HG03280 (cell line): ENCODE measurements at regions not wholly inside any gene's neighbourhood (a gene's known extent, or its start where the extent isn't known, plus 50 kb on each side); places are given as distances from the start of the nearest gene placed in this dataset.
"Not testable (repeated sequence)": the region's sequence is repeated elsewhere in the genome, so short reads cannot be mapped to it uniquely, and the experiment has no call there.

Source experiments
- ATAC-seq: cut with Tn5 transposase; IDR thresholded peaks from one replicate; pipeline ENCODE4 v1.9.1; 2021; ENCODE audit warnings: mild to moderate bottlenecking, moderate library complexity; ENCODE audit not compliant: unreplicated experiment

GRCh38 chr10:117746541-117747448 lies 204.2 kb downstream of the EMX2 start:
- no peak for ATAC-seq

DNA sequence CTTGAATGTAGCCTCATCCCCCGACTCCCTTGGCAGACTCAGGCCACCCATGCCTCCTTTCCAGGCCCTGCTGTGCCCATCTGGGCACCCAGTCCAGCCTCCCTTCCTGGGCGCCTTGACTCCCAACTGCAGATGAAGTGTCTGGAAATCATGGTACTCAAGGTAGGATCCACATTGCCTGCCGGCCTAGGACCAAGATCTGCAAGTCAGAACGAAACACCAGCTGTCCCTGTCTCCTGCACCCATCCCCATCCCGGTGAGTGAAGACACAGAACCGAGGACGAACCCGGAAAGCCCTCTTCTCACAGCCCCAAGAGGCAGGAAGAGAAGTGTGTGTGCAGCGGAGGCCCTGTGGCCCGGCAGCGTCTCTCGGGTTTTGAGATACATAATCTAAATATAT lies 205.1 kb downstream of the EMX2 start:
- no peak for ATAC-seq

- no peak for ATAC-seq
These were observed 205.5 kb downstream of the EMX2 start for GRCh38 chr10:117748058-117748457.

DNA sequence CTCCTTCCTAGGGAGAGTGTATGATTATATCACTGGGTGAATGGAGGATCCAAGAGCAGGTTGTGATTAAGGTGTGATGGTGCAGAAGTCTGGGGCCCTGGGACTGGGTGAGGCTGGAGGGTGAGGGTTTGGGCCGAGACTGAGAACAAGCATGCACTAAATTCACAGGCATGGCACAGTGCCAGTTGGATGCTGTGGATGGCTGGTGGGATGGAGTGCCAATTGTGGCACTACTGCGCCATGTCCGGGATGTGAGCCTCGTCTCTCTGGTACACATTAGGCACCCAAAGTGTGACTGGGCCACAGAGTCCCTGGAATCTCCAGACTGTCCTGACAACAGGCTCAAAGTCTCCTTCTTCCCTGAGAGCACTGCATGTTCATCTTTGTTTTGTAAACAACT lies 208.1 kb downstream of the EMX2 start:
- no peak for ATAC-seq

GRCh38 chr10:117751259-117751658 lies 208.7 kb downstream of the EMX2 start:
- ATAC-seq, result no peak

DNA sequence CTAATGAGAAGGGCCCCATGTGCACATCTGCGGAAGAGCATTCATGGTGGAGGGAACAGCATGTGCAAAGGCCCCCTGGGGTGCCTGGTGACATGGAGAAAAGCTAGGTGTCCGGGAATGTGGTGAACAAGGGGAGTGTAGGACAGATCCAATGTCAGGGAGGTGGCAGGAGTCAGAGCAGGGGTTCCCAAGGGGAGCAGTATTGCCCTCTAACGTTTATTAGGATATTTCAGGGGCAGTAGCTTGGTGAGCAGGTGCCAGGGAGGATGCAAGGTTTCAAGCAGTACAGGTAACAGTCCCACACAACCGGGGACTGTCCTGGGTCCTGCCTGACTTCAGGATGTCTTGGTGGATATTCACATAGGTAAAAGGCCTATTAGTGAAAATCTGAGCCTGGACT lies 209.6 kb downstream of the EMX2 start:
- no peak for ATAC-seq

GRCh38 chr10:117754770-117755658 lies 212.5 kb downstream of the EMX2 start:
- no peak for ATAC-seq

GRCh38 chr10:117755659-117756014 lies 213.1 kb downstream of the EMX2 start:
- ATAC-seq, result no peak

- ATAC-seq, result no peak
These were observed 214.7 kb downstream of the EMX2 start for GRCh38 chr10:117757086-117757720.

DNA sequence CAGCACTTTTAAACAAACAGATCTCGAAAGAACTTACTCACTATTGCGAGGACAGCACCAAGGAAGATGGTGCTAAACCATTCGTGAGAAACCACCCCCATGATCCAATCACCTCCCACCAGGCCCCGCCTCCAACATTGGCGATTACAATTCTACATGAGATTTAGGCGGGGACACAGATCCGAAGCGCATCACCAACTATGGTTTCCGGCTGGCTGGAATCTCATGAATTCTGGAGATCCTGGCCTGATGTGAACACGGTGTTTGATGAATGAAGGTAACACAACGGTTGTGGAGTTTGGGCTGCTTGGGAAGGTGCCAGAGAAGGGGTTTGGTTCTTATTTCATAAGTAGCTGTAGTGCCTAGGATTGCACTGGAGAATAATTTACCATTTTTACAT lies 216.7 kb downstream of the EMX2 start:
- ATAC-seq, result no peak

GRCh38 chr10:117761695-117762094 lies 219.1 kb downstream of the EMX2 start:
- no peak for ATAC-seq

GRCh38 chr10:117762126-117762818 lies 219.7 kb downstream of the EMX2 start:
- ATAC-seq, result no peak

- no peak for ATAC-seq
These were observed 220.2 kb downstream of the EMX2 start for GRCh38 chr10:117762819-117763172.

GRCh38 chr10:117763528-117763927 lies 221.0 kb downstream of the EMX2 start:
- no peak for ATAC-seq

DNA sequence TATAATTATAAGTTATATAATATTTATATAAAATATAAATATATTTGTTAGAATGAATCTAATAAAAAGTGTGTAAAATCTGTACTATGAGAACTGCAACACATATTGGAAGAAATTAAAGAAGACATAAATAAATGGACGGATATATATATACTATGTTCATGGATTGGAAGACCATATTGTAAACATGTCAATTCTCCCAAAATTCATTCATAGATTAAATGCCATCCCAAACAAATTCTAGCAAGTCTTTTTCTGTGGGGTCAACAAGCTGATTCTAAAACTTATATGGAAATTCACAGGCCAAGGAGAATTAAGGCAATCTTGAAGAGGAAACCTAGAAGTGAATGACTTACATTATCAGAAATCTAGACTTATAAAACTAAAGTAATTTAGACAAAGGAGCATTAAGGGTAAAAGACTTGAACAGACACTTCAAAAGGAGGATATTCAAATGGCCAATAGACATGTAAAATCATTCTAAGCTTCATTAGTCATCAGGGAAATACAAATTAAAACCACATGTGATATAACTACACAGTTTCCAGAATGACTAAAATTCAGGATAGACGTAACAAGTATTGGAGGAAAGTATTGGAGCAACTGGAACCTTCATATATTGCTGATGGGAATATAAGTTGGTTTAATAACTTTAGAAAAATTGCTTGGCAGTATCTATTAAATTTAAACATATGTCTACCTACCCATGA lies 225.9 kb downstream of the EMX2 start:
- ATAC-seq, result no peak

- no peak for ATAC-seq
These were observed 233.0 kb downstream of the EMX2 start for GRCh38 chr10:117775526-117775925.

DNA sequence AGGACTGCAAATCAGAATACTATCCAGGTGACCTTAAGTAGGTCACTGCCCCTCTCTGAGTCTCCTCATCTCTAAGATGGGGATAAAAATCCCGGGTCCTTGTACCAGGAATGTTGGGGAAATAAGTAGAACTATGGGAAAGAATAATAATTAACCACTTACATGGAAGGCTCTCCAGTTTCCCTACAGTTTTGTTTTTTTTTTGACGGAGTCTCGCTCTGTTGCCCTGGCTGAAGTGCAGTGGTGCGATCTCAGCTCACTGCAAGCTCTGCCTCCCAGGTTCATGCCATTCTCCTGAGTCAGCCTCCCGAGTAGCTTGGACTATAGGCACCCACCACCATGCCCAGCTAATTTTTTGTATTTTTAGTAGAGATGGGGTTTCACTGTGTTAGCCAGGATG lies 234.7 kb downstream of the EMX2 start:
- not testable (repeated sequence) for ATAC-seq

DNA sequence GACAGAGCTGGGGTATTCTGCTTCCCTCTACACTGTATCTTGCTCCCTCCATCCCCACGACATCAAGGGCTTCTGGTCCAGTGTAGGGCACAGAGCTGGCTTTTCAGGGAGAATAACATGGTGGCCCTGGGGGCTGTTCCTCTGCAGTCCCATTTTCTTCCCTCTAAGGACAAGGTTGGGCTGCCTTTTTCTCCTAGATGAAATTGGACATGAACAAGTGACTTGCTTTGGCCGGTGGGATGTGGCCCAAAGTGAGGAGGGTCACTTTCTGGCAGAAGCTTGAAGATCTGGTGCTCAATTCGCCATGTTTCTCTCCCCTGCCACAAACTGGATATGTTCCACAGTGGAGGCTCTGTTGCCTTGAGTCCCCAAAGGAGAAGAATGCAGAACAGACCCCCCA lies 235.7 kb downstream of the EMX2 start:
- ATAC-seq, result no peak

DNA sequence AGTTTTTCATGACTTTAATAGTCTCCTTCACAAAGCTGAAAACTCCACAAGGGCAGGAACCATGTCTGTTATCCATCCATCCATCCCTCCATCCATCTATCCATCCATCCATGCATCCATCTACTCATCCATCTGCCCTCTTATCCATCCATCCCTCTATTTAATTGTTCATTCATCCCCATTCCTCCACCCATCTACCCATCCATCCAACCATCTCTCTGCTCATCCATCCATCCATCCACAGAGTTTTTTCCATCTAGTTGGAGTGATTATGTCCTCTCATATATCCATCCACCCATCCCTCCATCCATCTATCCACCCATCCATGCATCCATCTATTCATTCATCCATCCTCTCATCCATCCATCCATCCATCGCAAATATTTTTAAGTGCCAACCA lies 237.9 kb downstream of the EMX2 start:
- no peak for ATAC-seq

DNA sequence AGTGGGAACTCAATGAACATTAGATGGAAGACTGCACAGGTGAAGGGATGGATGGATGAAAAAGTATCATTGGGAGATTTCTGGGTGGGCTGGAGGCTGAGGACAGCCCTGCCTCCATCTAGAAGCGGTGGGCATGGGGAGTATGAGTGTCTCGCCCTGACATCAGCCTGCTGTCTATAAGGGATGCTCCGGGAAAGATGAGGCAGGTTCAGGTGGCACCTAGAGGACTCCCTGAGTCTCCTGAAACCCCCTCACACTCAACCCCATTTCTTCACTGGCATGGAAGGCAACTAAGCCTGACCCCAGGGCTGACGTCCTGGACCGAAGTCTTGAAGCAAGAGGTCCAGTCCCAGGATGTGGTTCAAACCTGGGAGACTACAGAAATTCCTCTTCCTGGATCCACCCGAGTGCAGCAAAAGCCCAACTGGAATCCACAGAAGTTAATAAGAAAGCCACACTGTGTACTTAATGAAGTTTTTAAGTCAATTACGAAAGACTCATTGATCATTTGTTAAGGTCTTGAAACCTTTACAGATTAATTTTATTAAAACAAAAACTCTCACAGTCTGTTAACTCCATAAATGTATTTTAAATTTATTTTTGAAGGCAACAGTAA lies 238.8 kb downstream of the EMX2 start:
- ATAC-seq, result no peak
